ENCODE measurements at regions not wholly inside any gene's neighbourhood (a gene's known extent, or its start where the extent isn't known, plus 50 kb on each side); places are given as distances from the start of the nearest gene placed in this dataset.
A peak's percentile ranks its signal among the peaks of the same experiment; 100 is the strongest.

- BruUV-seq (replicated peaks) = no TSS peak
- Histone ChIP-seq H3K4me3 (replicated peaks in 1 of 3; ENCODE audit: insufficient read depth in 1 of 3, low read depth in 2 of 3, low read length in 3 of 3) (no peak overlapping the region), H3K36me3 (replicated peaks in 1 of 2; ENCODE audit: control insufficient read depth in 1 of 2, insufficient read depth in 2 of 2, low read length in 2 of 2) (no peaks in the 10 kb centered on the region), H2AFZ (ENCODE audit: low read length) (peak overlapping the region; percentile 5), H4K20me1 (ENCODE audit: insufficient read depth, low read length) (no peaks in the 10 kb centered on the region), H3K4me2 (ENCODE audit: low read depth, low read length) (no peak overlapping the region), H3K9me3 (ENCODE audit: low read length) (no peaks in the 10 kb centered on the region), H3K27me3 (ENCODE audit: control insufficient read depth in 1 of 2, insufficient read depth in 2 of 2, low read length in 2 of 2) (no peaks in the 10 kb centered on the region), H3K79me2 (ENCODE audit: insufficient read depth, low read length) (no peaks in the 10 kb centered on the region), H3K27ac (ENCODE audit: extremely low read length, insufficient read depth, low read length) (no peak overlapping the region), H3K9ac (ENCODE audit: insufficient read depth, low read depth, low read length) (no peak overlapping the region), H3K4me1 (ENCODE audit: insufficient read depth, low read length) (peaks cover 4% of the 10 kb centered on the region)
- in situ Hi-C loops (cut with HindIII; ENCODE audit: extremely low pct_ligation_motif_present, low pct_unique_long_range_greater_than_20kb) = no loop called here
- FAIRE-seq = no peak
- 43% methylated on average over 4 of the region's 4 CpGs for WGBS (ENCODE audit: low lambda C conversion rate)
- ChIA-PET POLR2A (no interaction called here), CTCF (ENCODE audit: low intra/inter-chr PET ratio, low total read pairs) (no interaction called here)
- no peak for DNase-seq (ENCODE audit: low spot score)
- intact Hi-C loops (cut with micrococcal nuclease; ENCODE audit: unreplicated experiment) = no loop called here
- no peak for ATAC-seq
- no peak for TF ChIP-seq ZSCAN30 (CRISPR knock-in tag; IDR thresholded peaks at IDR 0.05)
- no peak for TF ChIP-seq ZNF574 (CRISPR knock-in tag; IDR thresholded peaks at IDR 0.05)
- TF ChIP-seq PHF5A (CRISPR knock-in tag; IDR thresholded peaks at IDR 0.05; ENCODE audit: low read depth, unreplicated experiment) = no peak
- TF ChIP-seq ZNF652 (CRISPR knock-in tag; IDR thresholded peaks at IDR 0.05; ENCODE audit: borderline replicate concordance, low read depth) = no peak
- no peak for TF ChIP-seq ZNF567 (CRISPR knock-in tag; IDR thresholded peaks at IDR 0.05; ENCODE audit: borderline replicate concordance)
- no peak for TF ChIP-seq NCOA2 (CRISPR knock-in tag; IDR thresholded peaks at IDR 0.05)
- TF ChIP-seq ZBTB44 (CRISPR knock-in tag; IDR thresholded peaks at IDR 0.05) = no peak
- TF ChIP-seq LRRFIP1 (CRISPR knock-in tag; conservative IDR thresholded peaks at IDR 0.05) = no peak
- no peak for TF ChIP-seq ZNF629 (CRISPR knock-in tag; conservative IDR thresholded peaks at IDR 0.05)
- no peak for TF ChIP-seq SRF (IDR thresholded peaks at IDR 0.05; ENCODE audit: low read depth, low read length)
- no peak for TF ChIP-seq ZNF543 (CRISPR knock-in tag; IDR thresholded peaks at IDR 0.05)
- no peak for TF ChIP-seq STAT5B (CRISPR knock-in tag; IDR thresholded peaks at IDR 0.05)
- TF ChIP-seq BCL3 (CRISPR knock-in tag; IDR thresholded peaks at IDR 0.05) = no peak
- TF ChIP-seq RFX1 (IDR thresholded peaks at IDR 0.05) = no peak
Observed at GRCh38 chr7:33674804-33675411, 230.4 kb upstream of the BMPER start.

Measured in HepG2 (cell line).